CD14-positive monocyte (primary cell): ENCODE measurements at regions not wholly inside any gene's neighbourhood (a gene's known extent, or its start where the extent isn't known, plus 50 kb on each side); places are given as distances from the start of the nearest gene placed in this dataset.

Experiments
- DNase-seq, 3 donors: peaks; one replicate each; pipeline ENCODE4 v3.0.0-alpha.2; 2011 to 2022
- H2AFZ ChIP-seq: 2 replicates; pipeline ENCODE4 v1.6.0; 2012; ENCODE audit warnings: mild to moderate bottlenecking, low read depth, low read length, inconsistent platforms; ENCODE audit not compliant: insufficient read depth, poor library complexity, severe bottlenecking
- H3K27ac ChIP-seq, 2 donors: 1 replicate in 1 of 2; 2 replicates in 1 of 2; pipeline ENCODE4 v1.5.1; 2012 to 2013; ENCODE audit warnings: low read length in 2 of 2, control low read depth in 1 of 2, inconsistent platforms in 1 of 2, low read depth in 1 of 2, mild to moderate bottlenecking in 1 of 2
- H3K27me3 ChIP-seq, 2 donors: one replicate each; pipeline versions ENCODE4 v1.6.0 to v1.6.1; 2011 to 2013; ENCODE audit warnings: low read length in 2 of 2; ENCODE audit not compliant: control insufficient read depth in 2 of 2, insufficient read depth in 2 of 2
- H3K36me3 ChIP-seq, 2 donors: replicated peaks in 1 of 2; 1 replicate in 1 of 2; 2 replicates in 1 of 2; pipeline versions ENCODE4 v1.5.1 to v1.6.1; 2012 to 2013; ENCODE audit warnings: low read length in 2 of 2, control low read depth in 1 of 2, inconsistent platforms in 1 of 2, mild to moderate bottlenecking in 1 of 2; ENCODE audit not compliant: insufficient read depth in 2 of 2, control insufficient read depth in 1 of 2
- H3K4me1 ChIP-seq, 2 donors: 1 replicate in 1 of 2; 2 replicates in 1 of 2; pipeline versions ENCODE4 v1.5.1 to v1.6.1; 2012 to 2013; ENCODE audit warnings: low read length in 2 of 2, control low read depth in 1 of 2, inconsistent platforms in 1 of 2, mild to moderate bottlenecking in 1 of 2, moderate library complexity in 1 of 2; ENCODE audit not compliant: insufficient read depth in 2 of 2, control insufficient read depth in 1 of 2
- H3K4me2 ChIP-seq: replicated peaks from 2 replicates; pipeline ENCODE3; 2012; ENCODE audit warnings: low read length, moderate library complexity, mild to moderate bottlenecking; ENCODE audit not compliant: poor library complexity, severe bottlenecking; ENCODE audit errors: extremely low read depth
- H3K4me3 ChIP-seq, 3 experiments: fragments of 200-600 bp in 1 of 3; sonication (generic) in 1 of 3; replicated peaks in 1 of 3; 1 replicate in 2 of 3; 2 replicates in 1 of 3; pipeline ENCODE4 v1.5.1; 2011 to 2013; ENCODE audit warnings: low read length in 3 of 3, mild to moderate bottlenecking in 3 of 3, control low read depth in 2 of 3, low read depth in 2 of 3, inconsistent platforms in 1 of 3, moderate library complexity in 1 of 3
- H3K79me2 ChIP-seq: 2 replicates; pipeline ENCODE4 v1.6.0; 2012; ENCODE audit warnings: mild to moderate bottlenecking, control low read depth, inconsistent platforms, low read length, moderate library complexity; ENCODE audit not compliant: insufficient read depth
- H3K9ac ChIP-seq: 2 replicates; pipeline ENCODE4 v1.6.0; 2017; ENCODE audit warnings: low read length, mild to moderate bottlenecking; ENCODE audit not compliant: insufficient read depth, poor library complexity, severe bottlenecking
- H3K9me3 ChIP-seq, 2 donors: replicated peaks in 1 of 2; 1 replicate in 1 of 2; 2 replicates in 1 of 2; pipeline versions ENCODE4 v1.5.1 to v1.6.1; 2012 to 2013; ENCODE audit warnings: low read length in 2 of 2, control low read depth in 1 of 2; ENCODE audit not compliant: control insufficient read depth in 1 of 2, insufficient read depth in 1 of 2
- H4K20me1 ChIP-seq: 2 replicates; pipeline ENCODE4 v1.6.0; 2012; ENCODE audit warnings: mild to moderate bottlenecking, low read length, control low read depth, moderate library complexity; ENCODE audit not compliant: insufficient read depth
- H3K27ac Mint-ChIP-seq, 7 donors: one replicate each; pipeline ENCODE4 v1.8.0; 2020; ENCODE audit warnings: mild to moderate bottlenecking in 7 of 7, mixed read lengths in 7 of 7, moderate library complexity in 6 of 7, inconsistent platforms in 2 of 7
- H3K27me3 Mint-ChIP-seq, 3 donors: one replicate each; pipeline ENCODE4 v1.8.0; 2021 to 2022; ENCODE audit warnings: low read depth in 3 of 3, mild to moderate bottlenecking in 3 of 3, mixed read lengths in 3 of 3, moderate library complexity in 3 of 3, inconsistent platforms in 1 of 3
- H3K36me3 Mint-ChIP-seq, 2 donors: one replicate each; pipeline ENCODE4 v1.8.0; 2020; ENCODE audit warnings: mixed read lengths in 2 of 2, inconsistent platforms in 1 of 2, mild to moderate bottlenecking in 1 of 2
- H3K4me1 Mint-ChIP-seq: one replicate; pipeline ENCODE4 v1.8.0; 2020; ENCODE audit warnings: mild to moderate bottlenecking, mixed read lengths
- H3K4me3 Mint-ChIP-seq, 2 donors: one replicate each; pipeline ENCODE4 v1.8.0; 2020; ENCODE audit warnings: mild to moderate bottlenecking in 2 of 2, mixed read lengths in 2 of 2, moderate library complexity in 1 of 2
- H3K9me3 Mint-ChIP-seq, 7 donors: one replicate each; pipeline ENCODE4 v1.8.0; 2020 to 2022; ENCODE audit warnings: mixed read lengths in 7 of 7, mild to moderate bottlenecking in 6 of 7, moderate library complexity in 6 of 7, inconsistent platforms in 2 of 7
- CTCF ChIP-seq: fragments of 200-600 bp; IDR thresholded peaks from one replicate; pipeline ENCODE4 v1.8.0; 2022; ENCODE audit warnings: antibody characterized with exemption, mild to moderate bottlenecking
- WGBS: methylation state at CpG from one replicate; pipeline ENCODE4 v1.1.5; 2013; ENCODE audit warnings: missing lambda C conversion rate; ENCODE audit not compliant: insufficient coverage; 5-methylcytosine and 5-hydroxymethylcytosine counted together
- intact Hi-C, 2 donors: fragments of 100-400 bp; cut with micrococcal nuclease; formaldehyde crosslinking; loops; one replicate each; pipeline versions ENCODE4 v1.15.0 to v1.15.1; 2023

DNA sequence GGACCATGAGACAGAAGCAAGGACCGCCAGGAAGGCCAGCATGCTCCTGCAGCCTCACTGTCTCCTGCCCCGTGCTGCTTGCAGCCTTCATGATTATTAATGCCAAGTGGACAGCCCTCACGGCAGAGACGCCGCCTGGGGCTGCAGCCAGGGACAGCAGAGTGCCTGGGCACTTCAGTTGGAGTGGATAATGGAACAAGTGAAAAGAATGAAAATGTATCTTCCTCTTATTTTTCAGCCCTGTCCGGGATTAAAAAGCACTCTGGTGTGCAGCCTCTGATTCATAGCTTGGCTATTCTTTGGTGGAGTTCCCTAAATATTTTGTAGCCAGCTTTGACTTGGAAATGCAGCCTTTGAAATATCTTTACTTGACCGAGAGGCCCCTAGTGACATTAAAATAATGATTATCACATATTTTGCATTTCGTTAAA, 1404.2 kb downstream of the BRD1 start:
- TF ChIP-seq CTCF = no peak
- H3K9me3 ChIP-seq = no peaks in the 10 kb centered on the region
- Mint-ChIP-seq H3K27ac (no peak overlapping the region), H3K27me3 (peaks cover 0 to 6% (median 1%) of the 10 kb centered on the region in 3 donors), H3K36me3 (no peaks in the 10 kb centered on the region), H3K4me1 (no peaks in the 10 kb centered on the region), H3K9me3 (peaks cover 0 to 3% (median 0%) of the 10 kb centered on the region in 7 donors), H3K4me3 (no peak overlapping the region)
- 92% methylated on average over 3 of the region's 8 CpGs for WGBS
- no peak overlapping the region for H3K27ac ChIP-seq
- no peaks in the 10 kb centered on the region for H3K4me1 ChIP-seq
- H3K4me3 ChIP-seq = no peak overlapping the region
- no peaks in the 10 kb centered on the region for H3K36me3 ChIP-seq
- intact Hi-C loops = no loop called here
- DNase-seq = no peak
- H3K79me2 ChIP-seq = no peaks in the 10 kb centered on the region
- no peaks in the 10 kb centered on the region for H3K27me3 ChIP-seq
- H4K20me1 ChIP-seq = no peaks in the 10 kb centered on the region
- no peak overlapping the region for H3K9ac ChIP-seq
- no peak overlapping the region for H3K4me2 ChIP-seq
- H2AFZ ChIP-seq = no peak overlapping the region

- no peak for TF ChIP-seq CTCF
- Histone ChIP-seq H2AFZ (no peak overlapping the region), H3K36me3 (no peaks in the 10 kb centered on the region), H3K79me2 (no peaks in the 10 kb centered on the region), H3K27me3 (no peaks in the 10 kb centered on the region), H3K9ac (no peak overlapping the region), H3K27ac (no peak overlapping the region), H3K9me3 (no peaks in the 10 kb centered on the region), H3K4me1 (no peaks in the 10 kb centered on the region), H4K20me1 (no peaks in the 10 kb centered on the region), H3K4me2 (no peak overlapping the region), H3K4me3 (no peak overlapping the region)
- DNase-seq = no peak
- 92% methylated on average over 5 of the region's 7 CpGs for WGBS
- Mint-ChIP-seq H3K4me3 (no peak overlapping the region), H3K9me3 (peaks cover 0 to 3% (median 0%) of the 10 kb centered on the region in 7 donors), H3K4me1 (no peaks in the 10 kb centered on the region), H3K27ac (no peak overlapping the region), H3K27me3 (peaks cover 0 to 6% (median 1%) of the 10 kb centered on the region in 3 donors), H3K36me3 (no peaks in the 10 kb centered on the region)
- intact Hi-C loops = no loop called here
These were observed 1404.7 kb downstream of the BRD1 start for GRCh38 chr22:48422900-48423480.
